ENCODE measurements at regions not wholly inside any gene's neighbourhood (a gene's known extent, or its start where the extent isn't known, plus 50 kb on each side); places are given as distances from the start of the nearest gene placed in this dataset.

DNA sequence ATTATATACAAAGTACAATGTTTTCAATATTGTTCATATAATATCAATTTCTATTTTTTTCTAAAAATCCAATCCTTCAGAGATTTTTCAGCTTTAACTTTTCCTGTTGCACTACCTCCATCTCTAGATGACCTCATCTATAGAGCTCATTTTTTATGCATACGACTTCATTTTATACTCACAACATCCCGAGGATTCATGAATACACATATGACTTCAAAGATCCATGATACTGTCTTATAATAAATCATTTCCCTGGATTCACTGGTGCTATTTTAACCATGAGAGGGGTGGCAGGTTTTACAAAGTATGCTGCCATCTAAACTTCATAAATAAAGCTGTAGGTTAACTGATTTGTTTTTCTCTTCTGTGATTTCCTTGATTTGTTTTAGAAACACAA is 694.6 kb downstream of the EPHA4 start:
- Mint-ChIP-seq H3K27ac (no peak overlapping the region), H3K27me3 (no peaks in the 10 kb centered on the region), H3K9me3 (no peaks in the 10 kb centered on the region), H3K36me3 (ENCODE audit: low read depth) (no peaks in the 10 kb centered on the region), H3K4me3 (no peak overlapping the region), H3K4me1 (no peaks in the 10 kb centered on the region)
- POLR2A ChIA-PET = no interaction called here
- DNase-seq = no peak
- intact Hi-C loops (cut with micrococcal nuclease) = no loop called here
- no peak for ATAC-seq (ENCODE audit: low read depth)
- no peak for TF ChIP-seq CTCF (IDR thresholded peaks at IDR 0.05)
- CTCF ChIA-PET = no interaction called here

- ATAC-seq (ENCODE audit: low read depth) = no peak
- Mint-ChIP-seq H3K36me3 (ENCODE audit: low read depth) (no peaks in the 10 kb centered on the region), H3K27ac (no peak overlapping the region), H3K9me3 (no peaks in the 10 kb centered on the region), H3K4me1 (no peaks in the 10 kb centered on the region), H3K27me3 (no peaks in the 10 kb centered on the region), H3K4me3 (no peak overlapping the region)
- ChIA-PET POLR2A (no interaction called here), CTCF (no interaction called here)
- DNase-seq = no peak
- intact Hi-C loops (cut with micrococcal nuclease) = no loop called here
- TF ChIP-seq CTCF (IDR thresholded peaks at IDR 0.05) = no peak
These were observed 694.2 kb downstream of the EPHA4 start for GRCh38 chr2:220877897-220878296.

DNA sequence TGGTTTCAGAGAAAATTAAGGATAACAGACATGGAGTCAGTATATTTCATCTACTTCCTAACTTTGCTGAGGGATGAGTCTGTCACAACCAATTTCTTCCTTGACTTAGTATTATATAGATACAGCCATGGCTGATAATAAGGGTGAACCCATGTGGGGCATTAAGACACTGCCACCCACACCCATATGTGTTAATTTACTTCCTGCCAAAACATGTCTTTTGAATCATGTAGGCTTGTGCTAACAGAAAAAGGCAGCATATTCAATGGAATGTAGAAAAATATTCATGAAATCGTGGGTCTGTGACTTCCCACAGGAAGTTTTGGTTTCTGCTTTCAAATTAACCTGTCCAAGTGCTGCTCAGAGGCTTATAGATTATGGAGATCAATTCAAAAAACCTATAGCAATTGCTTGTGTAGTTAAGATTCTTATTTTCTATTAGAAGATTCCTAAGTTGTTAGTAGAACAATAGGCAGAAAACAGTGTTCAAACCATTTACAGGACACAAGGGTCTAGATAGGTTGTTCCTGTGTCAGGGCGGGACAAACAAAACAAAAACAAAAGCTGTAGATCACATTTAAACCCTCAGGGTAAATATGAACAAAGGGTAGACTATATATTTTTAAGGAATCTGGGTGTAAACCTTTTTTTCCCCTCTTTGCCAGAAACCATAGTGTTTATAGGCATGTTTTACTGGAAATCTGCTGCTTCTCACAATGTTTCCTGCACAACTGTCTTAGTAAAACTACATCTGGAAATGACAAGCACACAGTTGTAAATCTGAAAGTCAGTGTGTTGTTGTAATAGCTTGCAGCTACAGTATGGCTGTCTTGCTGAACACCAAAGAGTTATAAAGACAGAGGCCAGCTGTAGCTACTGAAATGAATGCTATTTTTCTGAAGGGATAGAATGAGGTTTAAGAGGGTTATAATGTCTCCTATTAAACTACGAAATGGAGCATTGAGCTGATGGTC is 691.2 kb downstream of the EPHA4 start:
- POLR2A ChIA-PET = no interaction called here
- H3K27me3 Mint-ChIP-seq = no peaks in the 10 kb centered on the region
- no peak overlapping the region for H3K27ac Mint-ChIP-seq
- no peak for TF ChIP-seq CTCF (IDR thresholded peaks at IDR 0.05)
- ATAC-seq (ENCODE audit: low read depth) = no peak
- no peaks in the 10 kb centered on the region for H3K36me3 Mint-ChIP-seq (ENCODE audit: low read depth)
- no peak for DNase-seq
- intact Hi-C loops (cut with micrococcal nuclease) = no loop called here
- no peaks in the 10 kb centered on the region for H3K9me3 Mint-ChIP-seq
- no peaks in the 10 kb centered on the region for H3K4me1 Mint-ChIP-seq
- H3K4me3 Mint-ChIP-seq = no peak overlapping the region
- CTCF ChIA-PET = no interaction called here

DNA sequence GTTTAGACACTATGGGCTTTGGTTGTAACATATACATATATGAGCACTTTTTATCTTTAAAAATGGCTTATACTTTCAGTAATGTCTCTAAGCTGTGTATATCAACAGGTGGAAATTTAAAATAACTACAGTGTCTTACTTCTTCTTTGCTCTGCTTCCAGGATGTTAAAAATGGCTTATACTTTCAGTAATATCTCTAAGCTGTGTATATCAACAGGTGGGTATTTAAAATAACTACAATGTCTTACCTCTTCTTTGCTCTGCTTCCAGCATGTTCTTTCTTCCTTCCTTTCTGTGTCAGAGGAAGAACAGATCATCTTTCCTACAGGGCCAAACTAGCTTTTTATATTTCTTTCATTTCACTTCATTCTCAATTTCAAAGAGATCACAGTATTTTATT is 689.6 kb downstream of the EPHA4 start:
- Mint-ChIP-seq H3K27ac (no peak overlapping the region), H3K9me3 (no peaks in the 10 kb centered on the region), H3K36me3 (ENCODE audit: low read depth) (no peaks in the 10 kb centered on the region), H3K4me1 (no peaks in the 10 kb centered on the region), H3K27me3 (no peaks in the 10 kb centered on the region), H3K4me3 (no peak overlapping the region)
- POLR2A ChIA-PET = no interaction called here
- TF ChIP-seq CTCF (IDR thresholded peaks at IDR 0.05) = no peak
- CTCF ChIA-PET = no interaction called here
- no peak for ATAC-seq (ENCODE audit: low read depth)
- no peak for DNase-seq
- intact Hi-C loops (cut with micrococcal nuclease) = no loop called here

DNA sequence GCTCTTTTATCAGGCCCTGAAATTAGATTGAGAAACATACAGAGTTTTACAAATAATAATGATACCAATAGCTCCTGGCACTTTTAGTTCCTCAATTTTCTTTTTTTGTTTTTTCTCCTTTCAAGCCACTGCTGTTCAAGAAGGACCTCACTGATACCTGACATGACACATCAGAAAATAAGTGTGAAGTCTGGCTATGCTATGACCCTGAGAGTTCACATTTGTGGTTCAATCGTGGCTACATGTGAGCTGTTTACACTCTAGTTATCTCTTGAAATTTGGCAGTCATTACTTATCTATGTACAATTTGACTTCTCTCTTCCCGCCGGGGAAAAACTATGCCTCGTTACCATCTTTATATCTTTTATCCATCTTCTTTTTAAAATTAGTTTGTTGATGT is 686.5 kb downstream of the EPHA4 start:
- intact Hi-C loops (cut with micrococcal nuclease) = no loop called here
- H3K27me3 Mint-ChIP-seq = peaks cover 2% of the 10 kb centered on the region

More for the DNA sequence above, 686.5 kb downstream of the EPHA4 start:
- ChIA-PET POLR2A (no interaction called here), CTCF (no interaction called here)
- no peak overlapping the region for H3K4me3 Mint-ChIP-seq
- no peak for TF ChIP-seq CTCF (IDR thresholded peaks at IDR 0.05)
- ATAC-seq (ENCODE audit: low read depth) (no peak), DNase-seq (no peak)
- H3K27ac Mint-ChIP-seq = no peak overlapping the region
- H3K4me1 Mint-ChIP-seq = no peaks in the 10 kb centered on the region
- no peaks in the 10 kb centered on the region for H3K36me3 Mint-ChIP-seq (ENCODE audit: low read depth)
- H3K9me3 Mint-ChIP-seq = no peaks in the 10 kb centered on the region
